Astrocyte of the spinal cord (primary cell): ENCODE measurements at regions not wholly inside any gene's neighbourhood (a gene's known extent, or its start where the extent isn't known, plus 50 kb on each side); places are given as distances from the start of the nearest gene placed in this dataset.

Experiments used
- DNase-seq: peaks from one replicate; pipeline ENCODE4 v3.0.0; 2011; ENCODE audit warnings: low read depth, low spot score
- H3K4me3 ChIP-seq: 2 replicates; pipeline ENCODE4 v1.5.1; 2011; ENCODE audit warnings: low read depth, mild to moderate bottlenecking, low read length, moderate library complexity
- in situ Hi-C: cut with HindIII; loops from 2 replicates; pipeline ENCODE4 v1.10.0; 2017; ENCODE audit warnings: low sequenced_read_pairs
- TF ChIP-seq, protein P1 (sequence below): IDR thresholded peaks from 2 replicates; pipeline ENCODE4 v1.5.1; 2012; ENCODE audit warnings: low read depth, mild to moderate bottlenecking, low read length, inconsistent platforms

DNA sequence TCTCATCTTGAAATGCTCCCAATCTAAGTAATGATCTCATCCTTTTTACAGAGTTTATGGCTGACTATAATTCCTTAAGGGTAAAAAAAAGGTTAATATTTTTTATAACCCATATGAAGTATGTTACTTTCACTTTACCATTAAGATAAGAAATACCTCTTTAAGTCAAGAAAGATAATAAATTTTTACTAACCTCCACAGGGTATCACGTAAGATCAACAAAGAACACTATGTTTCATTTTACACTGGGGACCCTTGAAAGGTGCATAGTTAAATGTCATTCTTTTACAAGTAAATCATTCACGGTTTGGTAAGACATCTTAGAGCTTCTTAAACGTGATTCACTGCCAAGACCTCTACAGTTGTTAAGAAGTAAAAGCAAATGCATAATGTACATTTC, 472.7 kb upstream of the CDH9 start:
- peak; percentile 36 for DNase-seq
- H3K4me3 ChIP-seq, result no peak overlapping the region
- TF ChIP-seq, protein P1, sequence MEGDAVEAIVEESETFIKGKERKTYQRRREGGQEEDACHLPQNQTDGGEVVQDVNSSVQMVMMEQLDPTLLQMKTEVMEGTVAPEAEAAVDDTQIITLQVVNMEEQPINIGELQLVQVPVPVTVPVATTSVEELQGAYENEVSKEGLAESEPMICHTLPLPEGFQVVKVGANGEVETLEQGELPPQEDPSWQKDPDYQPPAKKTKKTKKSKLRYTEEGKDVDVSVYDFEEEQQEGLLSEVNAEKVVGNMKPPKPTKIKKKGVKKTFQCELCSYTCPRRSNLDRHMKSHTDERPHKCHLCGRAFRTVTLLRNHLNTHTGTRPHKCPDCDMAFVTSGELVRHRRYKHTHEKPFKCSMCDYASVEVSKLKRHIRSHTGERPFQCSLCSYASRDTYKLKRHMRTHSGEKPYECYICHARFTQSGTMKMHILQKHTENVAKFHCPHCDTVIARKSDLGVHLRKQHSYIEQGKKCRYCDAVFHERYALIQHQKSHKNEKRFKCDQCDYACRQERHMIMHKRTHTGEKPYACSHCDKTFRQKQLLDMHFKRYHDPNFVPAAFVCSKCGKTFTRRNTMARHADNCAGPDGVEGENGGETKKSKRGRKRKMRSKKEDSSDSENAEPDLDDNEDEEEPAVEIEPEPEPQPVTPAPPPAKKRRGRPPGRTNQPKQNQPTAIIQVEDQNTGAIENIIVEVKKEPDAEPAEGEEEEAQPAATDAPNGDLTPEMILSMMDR, result no peak
- in situ Hi-C loops, result no loop called here

GRCh38 chr5:27503813-27504212, 465.4 kb upstream of the CDH9 start:
- TF ChIP-seq, protein P1, result no peak

DNA sequence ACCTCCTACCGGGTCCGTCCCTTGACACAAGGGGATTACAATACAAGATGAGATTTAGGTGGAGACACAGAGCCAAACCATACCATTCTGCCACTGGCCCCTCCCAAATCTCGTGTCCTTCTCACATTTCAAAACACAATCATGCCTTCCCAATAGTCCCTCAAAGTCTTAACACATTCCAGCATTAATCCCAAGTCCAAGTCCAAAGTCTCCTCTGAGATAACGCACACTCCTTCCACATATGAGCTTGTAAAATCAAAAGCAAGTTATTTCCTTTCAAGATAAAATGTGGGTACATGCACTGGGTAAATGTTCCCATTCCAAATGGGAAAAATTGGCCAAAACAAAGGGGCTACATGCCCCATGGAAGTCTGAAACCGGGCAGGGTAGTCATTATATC, 463.9 kb upstream of the CDH9 start:
- TF ChIP-seq, protein P1, result no peak
- no peak for DNase-seq
- in situ Hi-C loops, result no loop called here
- H3K4me3 ChIP-seq, result no peak overlapping the region

More at GRCh38 chr5:27503813-27504212, 465.4 kb upstream of the CDH9 start:
- no peak overlapping the region for H3K4me3 ChIP-seq
- in situ Hi-C loops, result no loop called here
- DNase-seq, result no peak

- no peak overlapping the region for H3K4me3 ChIP-seq
- in situ Hi-C loops, result no loop called here
- DNase-seq, result no peak
- TF ChIP-seq, protein P1, result no peak
These were observed 459.1 kb upstream of the CDH9 start for GRCh38 chr5:27497491-27497890.

DNA sequence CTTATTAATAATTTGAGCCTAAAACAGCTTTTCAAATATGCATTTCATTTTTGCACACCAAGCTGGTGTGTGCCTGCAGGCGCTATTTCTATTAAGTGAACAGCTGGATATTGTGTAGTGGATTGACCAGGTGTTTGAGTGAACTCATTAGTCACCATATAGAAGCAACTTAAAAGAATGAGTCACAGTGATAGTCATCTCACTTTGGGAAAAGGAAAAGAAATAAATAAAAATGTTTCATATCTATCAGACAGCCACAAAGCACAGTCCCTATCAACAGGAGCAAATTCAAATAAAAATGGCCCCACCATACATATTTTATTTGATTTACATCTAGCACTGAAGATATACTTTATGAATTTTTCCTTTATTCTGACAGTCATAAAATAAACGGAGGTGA, 456.5 kb upstream of the CDH9 start:
- peak; percentile 19 for DNase-seq
- in situ Hi-C loops, result no loop called here

DNA sequence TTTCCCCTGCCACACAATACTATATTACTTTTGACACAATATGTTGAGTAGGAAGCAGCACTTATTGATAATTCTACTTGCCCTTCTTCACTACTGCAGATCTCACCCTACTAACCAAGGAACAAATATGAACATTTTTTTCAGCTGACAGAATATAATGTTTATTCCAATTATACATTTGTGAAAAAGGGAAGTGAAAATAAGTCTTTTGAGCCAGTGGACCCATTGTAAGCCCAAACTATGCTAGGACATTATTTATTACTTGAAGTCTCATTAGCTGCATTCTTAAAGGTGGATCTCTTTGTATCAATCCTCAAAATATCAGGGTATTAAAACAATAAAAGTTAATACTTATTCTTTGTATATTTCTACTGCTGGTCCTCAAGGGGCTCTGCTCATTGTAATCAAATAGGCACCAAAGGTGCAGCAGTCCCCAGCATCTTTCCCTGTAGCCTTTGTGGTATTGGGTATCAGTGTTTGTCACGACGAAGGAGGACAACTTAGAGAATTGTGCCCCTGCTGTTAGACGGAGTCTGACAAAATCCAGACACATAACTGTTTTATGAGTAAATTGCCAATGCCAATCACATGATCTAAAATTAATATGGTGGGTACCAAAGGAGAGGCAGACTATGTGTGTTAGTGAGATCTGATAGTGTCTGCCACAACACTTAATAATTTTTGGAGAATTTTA, 453.5 kb upstream of the CDH9 start:
- TF ChIP-seq, protein P1, result no peak
- no peak overlapping the region for H3K4me3 ChIP-seq
- in situ Hi-C loops, result no loop called here

More for the DNA sequence above, 456.5 kb upstream of the CDH9 start:
- H3K4me3 ChIP-seq, result no peak overlapping the region
- TF ChIP-seq, protein P1, result no peak

More for the DNA sequence above, 453.5 kb upstream of the CDH9 start:
- DNase-seq, result no peak
